Colonic mucosa (tissue), 4 donors: ENCODE measurements at regions not wholly inside any gene's neighbourhood (a gene's known extent, or its start where the extent isn't known, plus 50 kb on each side); places are given as distances from the start of the nearest gene placed in this dataset.

Source experiments
- DNase-seq: peaks from one replicate; pipeline ENCODE4 v3.0.0-alpha.2; 2020
- H3K27ac ChIP-seq: fragments of 200-600 bp; one replicate; pipeline ENCODE4 v1.8.0; 2021
- H3K27me3 ChIP-seq: fragments of 200-600 bp; one replicate; pipeline ENCODE4 v1.8.0; 2021
- H3K36me3 ChIP-seq: fragments of 200-600 bp; one replicate; pipeline ENCODE4 v1.8.0; 2021
- H3K4me1 ChIP-seq: fragments of 200-600 bp; one replicate; pipeline ENCODE4 v1.8.0; 2021; ENCODE audit warnings: mild to moderate bottlenecking
- H3K4me3 ChIP-seq: fragments of 200-600 bp; one replicate; pipeline ENCODE4 v1.8.0; 2021
- H3K9ac ChIP-seq, 2 donors: one replicate each; pipeline ENCODE4 v1.7.0; 2013; ENCODE audit warnings: control low read depth in 2 of 2, low read depth in 2 of 2, low read length in 2 of 2
- H3K9me3 ChIP-seq: fragments of 200-600 bp; one replicate; pipeline ENCODE4 v1.8.0; 2021
- CTCF ChIP-seq: fragments of 200-600 bp; IDR thresholded peaks from one replicate; pipeline ENCODE4 v1.8.0; 2022; ENCODE audit warnings: antibody characterized with exemption, mild to moderate bottlenecking
- intact Hi-C: fragments of 100-400 bp; cut with DNase I; formaldehyde crosslinking; loops from one replicate; pipeline ENCODE4 v1.14.1; 2022
- donor health status: healthy.
- donor health status: DM: no; HTN: no; CAD: no.
- donor health status: DM: no; HTN: no; CAD: no.

- H3K27ac ChIP-seq, result no peak overlapping the region
- no peaks in the 10 kb centered on the region for H3K9me3 ChIP-seq
- no peak overlapping the region for H3K9ac ChIP-seq
- no peaks in the 10 kb centered on the region for H3K36me3 ChIP-seq
- TF ChIP-seq CTCF, result no peak
- intact Hi-C loops, result no loop called here
- no peaks in the 10 kb centered on the region for H3K4me1 ChIP-seq
- no peaks in the 10 kb centered on the region for H3K27me3 ChIP-seq
- DNase-seq, result no peak
- H3K4me3 ChIP-seq, result no peak overlapping the region
Measured at GRCh38 chr20:4304601-4305000, 55.5 kb upstream of the ADRA1D start.

- Histone ChIP-seq H3K27me3 (no peaks in the 10 kb centered on the region), H3K4me1 (no peaks in the 10 kb centered on the region), H3K27ac (no peak overlapping the region), H3K36me3 (no peaks in the 10 kb centered on the region), H3K9me3 (no peaks in the 10 kb centered on the region), H3K4me3 (no peak overlapping the region), H3K9ac (no peak overlapping the region)
- intact Hi-C loops, result no loop called here
- TF ChIP-seq CTCF, result no peak
- no peak for DNase-seq
Measured at GRCh38 chr20:4303136-4303535, 54.0 kb upstream of the ADRA1D start.

GRCh38 chr20:4300921-4301320 lies 51.8 kb upstream of the ADRA1D start:
- H3K9ac ChIP-seq, result no peak overlapping the region
- intact Hi-C loops, result no loop called here
- TF ChIP-seq CTCF, result no peak

GRCh38 chr20:4300401-4300800 lies 51.3 kb upstream of the ADRA1D start:
- no peak for TF ChIP-seq CTCF
- no peak overlapping the region for H3K9ac ChIP-seq
- no peak overlapping the region for H3K4me3 ChIP-seq
- H3K4me1 ChIP-seq, result no peaks in the 10 kb centered on the region
- intact Hi-C loops, result no loop called here
- H3K27ac ChIP-seq, result no peak overlapping the region
- H3K36me3 ChIP-seq, result no peaks in the 10 kb centered on the region
- DNase-seq, result no peak
- H3K9me3 ChIP-seq, result no peaks in the 10 kb centered on the region
- no peaks in the 10 kb centered on the region for H3K27me3 ChIP-seq

More at GRCh38 chr20:4300921-4301320, 51.8 kb upstream of the ADRA1D start:
- H3K36me3 ChIP-seq, result no peaks in the 10 kb centered on the region
- H3K4me1 ChIP-seq, result no peaks in the 10 kb centered on the region
- H3K27ac ChIP-seq, result no peak overlapping the region
- H3K4me3 ChIP-seq, result no peak overlapping the region
- no peak for DNase-seq
- no peaks in the 10 kb centered on the region for H3K27me3 ChIP-seq
- H3K9me3 ChIP-seq, result no peaks in the 10 kb centered on the region

GRCh38 chr20:4299773-4300172 lies 50.7 kb upstream of the ADRA1D start:
- Histone ChIP-seq H3K27ac (no peak overlapping the region), H3K9ac (no peak overlapping the region), H3K4me1 (no peaks in the 10 kb centered on the region), H3K36me3 (no peaks in the 10 kb centered on the region), H3K27me3 (no peaks in the 10 kb centered on the region), H3K9me3 (no peaks in the 10 kb centered on the region), H3K4me3 (no peak overlapping the region)
- no peak for DNase-seq
- intact Hi-C loops, result no loop called here
- TF ChIP-seq CTCF, result no peak

- Histone ChIP-seq H3K36me3 (no peaks in the 10 kb centered on the region), H3K9ac (no peak overlapping the region), H3K9me3 (no peaks in the 10 kb centered on the region), H3K27ac (no peak overlapping the region), H3K4me3 (no peak overlapping the region), H3K27me3 (no peaks in the 10 kb centered on the region), H3K4me1 (no peaks in the 10 kb centered on the region)
- no peak for TF ChIP-seq CTCF
- intact Hi-C loops, result no loop called here
- DNase-seq, result no peak
Measured at GRCh38 chr20:4299216-4299615, 50.1 kb upstream of the ADRA1D start.
